Uterus (tissue), 3 donors: ENCODE measurements at regions not wholly inside any gene's neighbourhood (a gene's known extent, or its start where the extent isn't known, plus 50 kb on each side); places are given as distances from the start of the nearest gene placed in this dataset.

Experiments
- DNase-seq, 2 donors: peaks; one replicate each; pipeline ENCODE4 v3.0.0-alpha.2; 2019 to 2020
- H3K27ac ChIP-seq, 2 donors: fragments of 200-600 bp; sonication (generic); 1 replicate in 1 of 2; 2 replicates in 1 of 2; pipeline ENCODE4 v1.5.1; 2016 to 2018
- H3K27me3 ChIP-seq, 2 donors: fragments of 200-600 bp; sonication (generic); one replicate each; pipeline ENCODE4 v1.5.1; 2018 to 2019; ENCODE audit warnings: control low read depth in 1 of 2
- H3K36me3 ChIP-seq, 2 donors: fragments of 200-600 bp; sonication (generic); one replicate each; pipeline ENCODE4 v1.5.1; 2019; ENCODE audit warnings: control low read depth in 1 of 2
- H3K4me1 ChIP-seq, 2 donors: fragments of 200-600 bp; sonication (generic); one replicate each; pipeline ENCODE4 v1.5.1; 2018 to 2019; ENCODE audit warnings: control low read depth in 1 of 2
- H3K4me3 ChIP-seq, 2 donors: fragments of 200-600 bp; sonication (generic); 1 replicate in 1 of 2; 2 replicates in 1 of 2; pipeline ENCODE4 v1.5.1; 2018 to 2019; ENCODE audit warnings: mild to moderate bottlenecking in 1 of 2
- H3K9me3 ChIP-seq, 2 donors: fragments of 200-600 bp; sonication (generic); one replicate each; pipeline ENCODE4 v1.5.1; 2019; ENCODE audit warnings: control low read depth in 1 of 2
- CTCF ChIP-seq, 4 experiments: fragments of 200-600 bp in 2 of 4; fragments of 450-650 bp in 2 of 4; sonication (generic) in 2 of 4; IDR thresholded peaks; one replicate each; pipeline ENCODE4 v1.5.1; 2016 to 2019; ENCODE audit warnings: antibody characterized with exemption in 4 of 4, mild to moderate bottlenecking in 2 of 4, moderate library complexity in 1 of 4
- POLR2A ChIP-seq, 2 donors: fragments of 450-650 bp; IDR thresholded peaks; one replicate each; pipeline ENCODE4 v1.6.1; 2016; ENCODE audit warnings: antibody characterized with exemption in 2 of 2, mild to moderate bottlenecking in 1 of 2, moderate library complexity in 1 of 2
- intact Hi-C: fragments of 100-400 bp; cut with DNase I; formaldehyde crosslinking; loops from one replicate; pipeline ENCODE4 v1.15.1; 2023; ENCODE audit warnings: low total_unique reads
- donor health status: DM: yes; HTN: yes; CAD: no.

GRCh38 chr19:31445406-31445805 lies 96.2 kb upstream of the TSHZ3 start:
- intact Hi-C loops = no loop called here

GRCh38 chr19:31448221-31448657 lies 99.0 kb upstream of the TSHZ3 start:
- peak overlapping the region in 1 of 2 donors; percentile 54 for H3K27ac ChIP-seq
- no peaks in the 10 kb centered on the region for H3K27me3 ChIP-seq
- intact Hi-C loops = no loop called here
- TF ChIP-seq POLR2A (IDR thresholded peaks at IDR 0.05) = no peak
- TF ChIP-seq CTCF (IDR thresholded peaks at IDR 0.05) = no peak
- no peak overlapping the region for H3K4me3 ChIP-seq
- H3K9me3 ChIP-seq = no peaks in the 10 kb centered on the region
- no peaks in the 10 kb centered on the region for H3K4me1 ChIP-seq
- H3K36me3 ChIP-seq = no peaks in the 10 kb centered on the region
- peak; percentile 63 to 77 for DNase-seq

More at GRCh38 chr19:31445406-31445805, 96.2 kb upstream of the TSHZ3 start:
- DNase-seq = no peak
- Histone ChIP-seq H3K36me3 (no peaks in the 10 kb centered on the region), H3K4me1 (no peaks in the 10 kb centered on the region), H3K27ac (no peak overlapping the region), H3K4me3 (no peak overlapping the region), H3K27me3 (no peaks in the 10 kb centered on the region), H3K9me3 (no peaks in the 10 kb centered on the region)
- no peak for TF ChIP-seq POLR2A (IDR thresholded peaks at IDR 0.05)
- no peak for TF ChIP-seq CTCF (IDR thresholded peaks at IDR 0.05)

DNA sequence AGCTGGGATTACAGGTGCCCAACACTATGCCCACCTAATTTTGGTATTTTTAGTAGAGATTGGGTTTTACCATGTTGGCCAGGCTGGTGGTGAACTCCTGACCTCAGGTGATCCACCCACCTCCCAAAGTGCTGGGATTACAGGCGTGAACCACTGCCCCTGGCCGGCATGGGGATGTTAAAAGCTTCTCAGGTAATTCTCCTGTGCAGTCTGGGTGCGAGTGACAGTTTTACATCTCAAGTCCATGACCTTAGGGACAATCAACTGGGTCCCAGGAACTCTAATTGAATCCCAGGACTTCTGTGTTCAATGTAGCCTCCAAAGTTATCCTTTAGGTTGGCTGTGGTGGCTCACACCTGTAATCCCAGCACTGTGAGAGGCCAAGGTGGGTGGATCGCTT lies 100.1 kb upstream of the TSHZ3 start:
- no peak for DNase-seq
- no peaks in the 10 kb centered on the region for H3K4me1 ChIP-seq
- no peaks in the 10 kb centered on the region for H3K9me3 ChIP-seq
- no peaks in the 10 kb centered on the region for H3K27me3 ChIP-seq
- H3K36me3 ChIP-seq = no peaks in the 10 kb centered on the region
- TF ChIP-seq POLR2A (IDR thresholded peaks at IDR 0.05) = no peak
- no peak for TF ChIP-seq CTCF (IDR thresholded peaks at IDR 0.05)
- intact Hi-C loops = no loop called here
- H3K4me3 ChIP-seq = no peak overlapping the region
- no peak overlapping the region for H3K27ac ChIP-seq

DNA sequence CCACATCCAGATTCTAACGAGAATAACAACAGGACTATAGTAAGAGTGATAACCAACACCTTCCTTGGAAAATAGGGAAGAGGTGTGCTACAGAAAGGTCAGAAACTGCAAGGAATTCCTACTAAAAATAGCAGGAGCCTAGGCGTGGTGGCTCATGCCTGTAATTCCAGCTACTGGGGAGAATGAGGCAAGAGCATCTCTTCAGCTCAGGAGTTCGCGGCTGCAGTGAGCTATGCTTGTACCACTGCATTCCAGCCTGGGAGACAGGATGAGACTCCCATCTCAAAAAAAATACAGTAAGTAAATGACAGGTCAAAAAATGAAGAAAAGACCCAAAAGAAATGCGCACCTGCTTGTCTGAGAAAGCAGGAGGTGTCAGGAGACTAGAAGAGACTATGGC lies 101.5 kb upstream of the TSHZ3 start:
- H3K27me3 ChIP-seq = no peaks in the 10 kb centered on the region
- DNase-seq = no peak
- H3K4me3 ChIP-seq = no peak overlapping the region
- no peaks in the 10 kb centered on the region for H3K36me3 ChIP-seq
- intact Hi-C loops = no loop called here
- H3K4me1 ChIP-seq = no peaks in the 10 kb centered on the region
- H3K9me3 ChIP-seq = no peaks in the 10 kb centered on the region
- no peak overlapping the region for H3K27ac ChIP-seq
- no peak for TF ChIP-seq POLR2A (IDR thresholded peaks at IDR 0.05)
- no peak for TF ChIP-seq CTCF (IDR thresholded peaks at IDR 0.05)

- TF ChIP-seq CTCF (IDR thresholded peaks at IDR 0.05) (no peak), POLR2A (IDR thresholded peaks at IDR 0.05) (no peak)
- Histone ChIP-seq H3K36me3 (no peaks in the 10 kb centered on the region), H3K27ac (no peak overlapping the region), H3K27me3 (no peaks in the 10 kb centered on the region), H3K4me3 (no peak overlapping the region), H3K4me1 (no peaks in the 10 kb centered on the region), H3K9me3 (no peaks in the 10 kb centered on the region)
- no peak for DNase-seq
- intact Hi-C loops = no loop called here
Measured at GRCh38 chr19:31451686-31452330, 102.6 kb upstream of the TSHZ3 start.
